ENCODE measurements at regions not wholly inside any gene's neighbourhood (a gene's known extent, or its start where the extent isn't known, plus 50 kb on each side); places are given as distances from the start of the nearest gene placed in this dataset.
"Not testable (repeated sequence)": the region's sequence is repeated elsewhere in the genome, so short reads cannot be mapped to it uniquely, and the experiment has no call there.

DNA sequence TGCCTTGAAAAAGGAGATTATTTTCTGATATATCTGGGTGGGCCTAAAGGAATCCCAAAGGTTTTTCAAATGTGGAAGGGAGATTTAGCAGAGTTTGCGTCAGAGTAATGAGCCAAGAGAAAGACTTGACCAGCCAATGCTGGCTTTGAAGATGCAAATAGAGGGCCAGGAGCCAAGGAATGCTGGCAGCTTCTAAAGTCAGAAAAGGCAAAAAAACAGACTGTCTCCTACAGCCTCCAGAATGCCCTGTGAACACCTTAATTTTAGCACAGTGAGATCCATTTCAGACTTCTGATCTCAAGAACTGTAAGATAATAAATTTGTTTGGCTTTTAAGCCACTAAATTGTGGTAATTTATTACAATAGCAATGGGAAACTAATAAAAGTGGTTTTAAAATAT is 122.6 kb upstream of the FREM1 start:
- no peak for DNase-seq

DNA sequence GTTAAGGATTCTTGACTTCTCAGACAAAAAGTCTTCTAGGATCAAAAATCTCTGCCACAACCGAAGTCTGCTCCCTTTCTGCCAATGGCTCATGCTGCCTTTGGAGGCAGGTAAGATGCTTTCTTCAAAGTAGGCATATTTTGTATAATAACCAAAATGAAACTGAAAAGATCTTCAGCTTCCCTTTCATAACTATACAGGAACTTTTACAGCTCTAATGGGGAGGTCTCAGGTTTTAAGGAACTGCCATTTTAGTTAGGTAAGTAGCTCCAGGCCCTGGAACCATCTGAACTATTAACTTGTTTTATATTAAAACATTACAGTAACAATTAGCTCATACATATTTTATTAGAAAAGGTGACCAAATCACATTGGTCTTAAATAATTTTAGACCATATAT is 110.9 kb upstream of the FREM1 start:
- no peak for DNase-seq

DNA sequence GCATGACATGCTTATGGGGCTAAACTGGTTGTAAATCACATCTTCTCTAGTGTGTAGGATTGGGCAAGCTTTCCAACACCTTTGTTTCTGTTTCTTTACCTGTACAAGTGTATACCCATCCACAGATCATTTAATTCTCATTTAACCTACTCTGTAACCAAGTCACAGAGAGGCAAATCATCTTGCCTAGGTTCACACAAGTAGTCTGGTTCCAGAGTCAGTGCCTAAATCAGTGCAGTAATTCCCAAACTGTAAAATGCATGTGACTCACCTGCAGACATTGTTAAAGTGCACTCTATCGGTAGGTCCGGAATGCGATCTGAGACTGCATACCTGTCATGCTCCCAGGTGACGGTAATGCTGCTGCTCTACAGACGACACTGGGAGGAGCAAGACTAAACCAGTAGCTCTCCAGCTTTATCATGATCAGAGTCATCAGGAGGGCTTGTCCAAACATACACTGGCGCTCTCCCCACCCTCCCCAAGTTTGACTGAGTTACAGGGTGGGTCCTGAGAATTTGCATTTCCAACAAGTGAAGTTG is 107.9 kb upstream of the FREM1 start:
- DNase-seq = no peak

DNA sequence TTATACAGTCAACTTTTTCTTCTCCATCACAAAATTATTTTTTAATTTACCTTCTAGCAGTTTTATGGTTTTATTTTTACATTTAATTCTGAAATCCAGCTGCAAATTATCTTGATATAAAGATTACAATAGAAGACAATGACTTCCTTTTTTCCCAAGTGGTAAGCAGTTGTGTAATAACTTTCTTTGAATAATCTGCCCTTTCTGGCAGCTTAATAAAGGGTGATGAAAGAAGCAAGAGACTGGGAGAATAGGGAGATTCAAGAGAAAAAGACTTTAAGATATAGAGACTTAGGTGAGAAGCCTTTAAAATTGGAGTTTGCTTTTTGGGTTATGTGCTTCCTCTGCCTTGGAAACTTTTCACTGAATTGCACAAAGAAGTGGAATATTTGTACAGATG is 100.4 kb upstream of the FREM1 start:
- no peak for DNase-seq

DNA sequence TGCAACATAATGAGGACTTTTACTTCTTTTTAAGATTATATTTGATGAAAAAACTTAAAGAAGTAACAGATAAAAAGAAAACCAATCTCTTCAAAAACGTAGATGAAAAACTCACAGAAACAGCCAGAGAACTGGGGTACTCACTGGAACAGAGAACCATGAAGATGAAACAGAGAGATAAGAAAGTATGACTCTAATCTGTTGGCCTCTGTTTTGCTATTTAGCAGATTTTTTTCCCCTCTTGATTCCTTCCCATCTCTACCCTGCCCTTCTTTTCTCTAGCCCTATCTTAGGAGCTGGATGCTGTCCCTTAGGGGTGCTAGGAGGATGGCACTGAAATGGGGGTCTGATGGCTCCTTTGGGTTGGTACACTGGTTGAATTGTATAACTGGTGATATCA is 97.5 kb upstream of the FREM1 start:
- no peak for DNase-seq

DNA sequence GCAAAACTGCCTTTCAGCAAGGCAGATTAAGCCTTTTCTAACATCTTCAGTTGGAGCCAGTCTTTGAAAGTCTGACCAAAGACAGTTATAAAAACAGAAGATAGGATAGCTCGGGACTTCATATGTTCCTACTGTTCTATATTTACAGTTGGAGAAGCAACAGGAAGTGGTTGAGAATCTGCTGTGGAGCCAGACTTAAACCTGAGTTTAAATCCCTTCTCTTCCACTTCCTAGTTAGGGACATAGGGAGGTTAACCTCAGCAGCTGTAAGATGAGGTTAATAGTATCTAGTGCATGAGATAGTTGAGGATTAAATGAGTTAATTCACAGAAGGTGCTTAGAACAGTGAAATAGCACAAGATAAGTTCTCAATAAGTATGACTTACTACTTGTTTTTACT is 84.5 kb upstream of the FREM1 start:
- DNase-seq = no peak

DNA sequence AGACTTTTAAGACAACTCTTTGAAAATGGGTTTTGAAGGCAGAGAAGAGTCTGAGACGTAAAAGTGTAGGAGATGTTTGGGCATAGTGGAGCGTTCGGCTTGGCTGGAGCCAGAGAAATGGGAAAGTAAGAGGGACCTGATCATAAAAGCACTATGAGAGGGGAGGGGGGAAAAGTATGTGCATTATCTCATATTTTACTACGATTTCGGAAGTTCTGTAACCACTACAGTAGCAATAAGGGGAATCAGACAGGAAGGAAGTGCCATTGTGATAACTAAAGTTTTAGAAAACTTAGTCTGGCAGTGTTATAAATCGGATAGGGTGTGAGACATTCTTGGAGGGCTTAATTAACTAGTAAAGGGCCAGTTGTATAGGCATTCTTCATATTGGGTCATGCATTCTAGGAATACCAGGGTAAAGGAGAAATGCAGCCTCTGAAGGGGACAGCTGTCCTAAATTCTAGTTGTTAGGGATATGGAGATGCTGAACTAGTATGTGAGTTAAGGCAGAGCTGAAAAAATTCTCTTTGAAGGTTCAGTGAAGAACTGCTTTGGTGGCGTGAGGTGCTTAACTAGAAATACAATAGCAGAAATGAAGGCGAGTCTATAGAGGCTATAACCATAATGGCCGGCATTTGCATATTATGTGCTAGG is 83.8 kb upstream of the FREM1 start:
- no peak for DNase-seq

DNA sequence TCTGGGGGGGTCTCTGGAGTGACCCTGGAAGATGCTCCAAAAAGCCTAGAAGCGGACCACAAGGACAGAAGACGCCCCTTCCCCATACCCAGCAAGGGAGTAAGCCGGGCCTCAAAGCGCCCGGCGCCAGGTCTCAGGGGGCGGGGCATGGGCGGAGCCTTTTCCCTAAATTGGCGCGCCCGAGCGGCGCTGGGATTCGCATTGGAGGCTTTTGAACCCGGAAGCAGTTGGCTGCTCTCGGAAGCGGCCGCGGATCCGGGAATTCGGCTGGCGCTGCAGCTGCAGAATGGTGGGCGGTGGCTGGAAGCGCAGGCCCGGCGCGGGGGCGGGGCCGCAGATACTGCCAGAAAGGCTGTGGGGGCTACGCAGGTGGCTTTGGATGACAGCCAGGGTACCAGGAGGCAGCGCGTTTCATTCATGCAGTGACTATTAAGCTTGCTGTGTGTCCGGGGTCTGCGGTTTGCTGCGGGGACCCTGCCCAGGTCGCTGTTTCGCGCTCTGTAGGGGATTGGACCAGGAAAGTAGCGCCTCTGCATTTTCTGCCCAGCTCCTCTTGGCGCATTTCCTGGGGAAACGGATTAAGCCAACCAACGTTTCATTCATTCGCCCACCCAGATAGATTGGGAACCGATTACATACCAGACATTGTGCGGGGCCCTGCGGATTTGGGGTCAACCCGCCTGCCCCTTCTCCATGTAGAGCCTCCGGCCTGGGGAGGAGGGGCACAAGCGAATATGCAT is 83.0 kb upstream of the FREM1 start:
- peak; percentile 86 for DNase-seq

DNA sequence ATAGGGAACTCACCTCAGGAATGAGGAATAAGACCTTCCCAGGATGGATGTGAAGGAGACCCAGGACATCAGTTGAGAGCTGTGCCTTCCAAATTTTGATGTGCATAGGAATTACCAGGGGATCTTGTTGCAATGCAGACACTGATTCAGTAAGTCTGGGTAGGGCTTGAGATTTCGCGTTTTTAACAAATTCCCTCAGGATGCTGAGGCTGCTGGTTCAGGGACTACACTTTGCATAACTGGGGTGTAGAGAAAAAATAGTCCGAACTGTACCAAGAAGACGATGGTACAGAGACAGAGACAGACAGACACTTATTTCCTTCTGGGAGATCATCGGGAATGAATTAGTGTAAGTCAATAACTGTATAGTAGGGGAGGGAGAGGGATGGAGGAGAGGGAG is 82.3 kb upstream of the FREM1 start:
- no peak for DNase-seq

DNA sequence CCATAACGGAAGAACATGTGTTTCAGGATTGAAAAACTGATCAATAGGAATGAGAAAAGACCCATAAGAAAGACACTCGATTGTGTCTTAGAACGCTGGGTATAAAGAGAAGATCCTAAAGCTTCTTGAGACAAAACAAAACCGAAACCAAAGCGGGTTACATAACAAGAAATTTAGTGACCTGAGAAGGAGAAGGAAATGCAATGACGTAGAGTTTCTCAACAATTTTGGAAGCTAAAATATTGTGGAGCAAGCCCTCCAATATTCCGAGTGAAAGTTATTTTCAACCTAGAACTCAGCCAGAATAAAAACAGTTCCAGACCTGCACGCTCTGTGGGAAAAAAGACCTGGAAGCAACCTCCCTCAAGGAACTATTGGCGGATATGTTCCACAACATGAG is 81.9 kb upstream of the FREM1 start:
- no peak for DNase-seq

DNA sequence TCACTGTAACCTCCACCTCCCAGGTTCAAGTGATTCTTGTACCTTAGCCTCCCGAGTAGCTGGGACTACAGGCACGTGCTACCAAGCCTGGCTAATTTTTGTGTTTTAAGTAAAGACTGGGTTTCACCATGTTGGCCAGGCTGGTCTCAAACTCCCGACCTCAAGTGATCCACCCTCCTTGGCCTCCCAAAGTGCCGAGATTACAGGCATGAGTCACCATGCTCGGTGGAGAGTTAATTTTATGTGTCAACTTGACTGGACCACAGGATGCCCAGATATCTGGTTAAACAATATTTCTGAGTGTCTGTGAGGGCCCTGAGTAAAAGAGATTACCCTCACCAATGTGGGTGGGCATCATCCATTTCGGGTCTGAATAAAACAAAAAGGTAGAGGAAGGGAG is 80.4 kb upstream of the FREM1 start:
- DNase-seq = not testable (repeated sequence)

DNA sequence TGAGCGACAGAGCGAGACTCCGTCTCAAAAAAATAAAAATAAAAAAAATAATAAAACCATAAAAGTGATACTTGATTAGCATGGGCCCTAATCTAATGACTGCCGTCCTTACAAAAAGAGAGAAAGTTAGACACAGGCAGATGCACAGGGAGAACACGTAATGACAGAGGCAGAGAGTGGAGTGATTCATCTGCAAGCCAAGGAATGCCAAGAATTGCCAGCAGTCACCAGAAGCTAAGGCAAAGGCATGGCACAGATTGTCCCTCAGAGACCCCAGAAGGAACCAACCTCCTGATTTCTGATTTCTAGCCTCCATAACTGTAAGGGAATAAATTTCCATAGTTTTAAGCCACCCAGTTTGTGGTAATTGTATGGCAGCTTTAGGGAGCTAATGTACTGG is 79.6 kb upstream of the FREM1 start:
- DNase-seq = no peak

DNA sequence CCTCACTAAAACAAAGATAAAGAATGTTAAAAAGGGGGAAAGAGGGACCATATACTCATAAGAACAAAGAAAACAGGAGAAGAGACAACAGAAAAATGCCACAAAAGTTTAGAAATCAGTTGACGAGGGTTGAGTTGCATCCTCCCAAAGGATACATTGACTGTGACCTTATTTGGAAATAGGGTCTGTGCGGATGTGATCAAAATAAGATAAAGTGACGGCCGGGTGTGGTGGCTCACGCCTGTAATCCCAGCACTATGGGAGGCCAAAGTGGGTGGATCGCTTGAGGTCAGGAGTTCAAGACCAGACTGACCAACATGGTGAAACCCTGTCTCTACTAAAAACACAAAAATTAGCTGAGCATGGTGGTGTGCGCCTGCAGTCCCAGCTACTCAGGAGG is 79.1 kb upstream of the FREM1 start:
- not testable (repeated sequence) for DNase-seq

DNA sequence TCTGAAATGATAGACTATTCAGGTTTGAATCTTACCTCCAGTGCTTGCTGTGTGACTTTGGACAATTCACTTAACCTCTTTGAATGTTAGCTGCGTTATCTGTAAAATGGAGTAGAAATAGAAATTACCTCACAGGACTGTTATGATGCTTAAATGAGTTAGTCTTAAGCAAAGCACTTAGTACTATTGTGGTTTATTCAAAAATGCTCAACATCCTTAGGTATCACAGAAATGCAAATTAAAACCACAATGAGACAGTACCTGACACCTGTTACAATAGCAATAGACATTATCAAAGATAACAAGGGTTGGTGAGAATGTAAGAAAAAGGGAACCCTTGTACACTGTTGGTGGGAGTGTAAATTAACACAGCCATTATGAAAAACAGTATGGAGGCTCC is 77.6 kb upstream of the FREM1 start:
- no peak for DNase-seq

DNA sequence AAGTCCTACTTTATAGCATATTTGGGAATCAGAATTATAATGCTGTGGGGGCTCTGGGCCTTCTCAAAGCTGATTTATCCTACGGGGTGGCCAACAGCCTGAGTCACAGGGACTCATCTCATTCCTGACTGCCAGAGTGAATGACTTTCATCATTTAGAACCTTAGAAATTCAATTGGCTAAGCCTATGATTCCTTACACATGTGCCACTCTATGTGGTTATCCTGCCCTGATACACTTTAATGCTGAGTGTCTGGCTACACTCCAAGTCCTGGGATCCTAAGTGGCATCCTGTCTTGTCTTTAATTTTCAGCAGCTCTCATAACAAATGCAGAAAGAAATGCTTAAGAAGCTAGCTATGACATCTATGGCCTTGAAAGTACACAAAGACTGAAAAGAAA is 75.2 kb upstream of the FREM1 start:
- no peak for DNase-seq

DNA sequence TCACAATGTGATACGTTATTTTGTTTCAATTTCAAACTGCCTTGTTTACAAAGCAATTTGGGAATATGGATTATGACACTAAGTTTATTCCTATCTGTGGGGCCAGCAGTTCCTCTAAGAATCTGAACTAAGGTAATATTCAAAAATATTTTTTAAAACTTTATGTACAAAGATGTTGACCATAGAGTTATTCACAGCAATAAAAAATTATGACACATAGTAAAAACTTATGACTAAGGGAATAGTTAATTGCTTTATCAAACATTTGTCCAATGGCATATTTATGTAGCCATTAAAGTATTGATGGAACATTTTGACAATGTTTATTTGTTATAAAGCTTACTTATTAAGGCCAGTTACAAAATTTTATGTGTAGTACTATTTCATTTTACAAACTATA is 73.4 kb upstream of the FREM1 start:
- no peak for DNase-seq

DNA sequence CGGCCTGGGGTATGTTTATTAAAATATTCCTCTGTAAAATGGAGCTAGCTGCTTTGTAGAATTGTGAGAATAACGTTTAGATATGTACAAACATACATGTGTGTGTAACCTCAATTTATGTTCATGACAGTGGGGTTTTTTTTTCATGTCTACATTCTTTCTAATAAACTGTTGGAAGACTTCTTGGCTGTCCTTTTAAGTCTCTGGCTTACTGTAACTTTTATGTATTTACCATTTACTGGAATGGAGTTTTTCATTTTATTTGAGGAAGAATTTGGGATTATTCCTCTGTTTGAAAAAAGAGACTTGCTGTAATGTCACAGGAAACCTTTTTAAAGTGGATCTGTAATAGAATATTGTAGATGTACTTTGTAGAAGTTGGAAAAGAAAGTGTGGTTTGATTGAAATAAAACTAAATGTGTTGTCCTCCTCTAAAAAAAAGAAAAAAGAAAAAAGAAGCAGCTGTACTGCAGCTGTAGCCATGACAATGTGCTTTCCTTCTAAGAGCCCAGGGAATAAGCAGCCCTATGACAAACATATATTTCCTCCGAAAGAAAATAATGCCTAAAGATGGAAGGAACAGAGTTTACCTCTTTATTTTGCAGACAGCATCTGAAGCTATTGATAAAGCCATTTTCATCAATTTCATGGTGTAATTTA is 71.2 kb upstream of the FREM1 start:
- DNase-seq = no peak

DNA sequence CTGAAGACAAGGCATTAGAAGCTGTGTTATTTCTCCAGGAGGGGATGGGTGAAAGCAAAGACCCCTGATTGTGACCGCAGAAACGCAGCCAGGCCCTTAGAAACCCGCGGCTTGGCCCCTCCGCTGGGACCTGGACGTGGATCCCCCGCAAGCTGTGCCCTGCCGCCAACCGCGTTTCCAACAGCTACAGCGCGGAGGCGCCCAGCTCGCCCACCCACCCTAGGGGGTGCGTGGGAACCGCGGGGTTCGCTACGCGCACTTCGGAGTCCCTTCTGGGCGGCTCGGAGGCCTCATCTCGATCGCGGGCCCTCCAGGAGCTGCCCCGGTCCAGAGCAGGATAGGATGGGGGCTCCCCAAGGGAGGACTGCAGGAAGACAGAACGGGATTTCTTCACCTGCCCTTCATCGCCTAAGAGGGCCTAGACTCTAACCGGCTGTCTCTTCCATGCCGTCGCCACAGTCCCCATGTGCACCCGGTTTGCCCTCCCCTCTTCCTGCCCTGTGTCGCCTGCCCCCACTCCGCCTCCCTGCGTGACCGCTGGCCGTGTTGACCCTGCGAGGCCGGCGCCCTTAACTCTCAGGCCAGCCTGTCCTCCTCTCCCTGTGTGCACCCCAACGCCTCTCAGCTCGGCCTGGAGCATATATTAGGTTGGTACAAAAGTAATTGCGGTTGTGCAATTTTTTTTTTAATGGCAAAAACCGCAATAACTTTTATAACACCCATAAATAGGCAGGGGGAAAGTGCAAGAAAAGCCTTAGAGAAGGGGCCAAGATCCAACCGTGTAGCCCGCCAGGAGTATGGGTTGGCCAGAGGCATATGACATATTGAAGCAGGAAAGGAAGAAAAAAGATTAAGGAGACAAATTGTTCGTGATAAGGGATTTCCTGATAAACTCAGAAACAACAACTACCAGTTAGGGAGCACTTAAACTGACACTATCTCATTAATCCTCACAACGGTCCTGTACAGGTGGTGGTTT is 68.1 kb upstream of the FREM1 start:
- DNase-seq = no peak

DNA sequence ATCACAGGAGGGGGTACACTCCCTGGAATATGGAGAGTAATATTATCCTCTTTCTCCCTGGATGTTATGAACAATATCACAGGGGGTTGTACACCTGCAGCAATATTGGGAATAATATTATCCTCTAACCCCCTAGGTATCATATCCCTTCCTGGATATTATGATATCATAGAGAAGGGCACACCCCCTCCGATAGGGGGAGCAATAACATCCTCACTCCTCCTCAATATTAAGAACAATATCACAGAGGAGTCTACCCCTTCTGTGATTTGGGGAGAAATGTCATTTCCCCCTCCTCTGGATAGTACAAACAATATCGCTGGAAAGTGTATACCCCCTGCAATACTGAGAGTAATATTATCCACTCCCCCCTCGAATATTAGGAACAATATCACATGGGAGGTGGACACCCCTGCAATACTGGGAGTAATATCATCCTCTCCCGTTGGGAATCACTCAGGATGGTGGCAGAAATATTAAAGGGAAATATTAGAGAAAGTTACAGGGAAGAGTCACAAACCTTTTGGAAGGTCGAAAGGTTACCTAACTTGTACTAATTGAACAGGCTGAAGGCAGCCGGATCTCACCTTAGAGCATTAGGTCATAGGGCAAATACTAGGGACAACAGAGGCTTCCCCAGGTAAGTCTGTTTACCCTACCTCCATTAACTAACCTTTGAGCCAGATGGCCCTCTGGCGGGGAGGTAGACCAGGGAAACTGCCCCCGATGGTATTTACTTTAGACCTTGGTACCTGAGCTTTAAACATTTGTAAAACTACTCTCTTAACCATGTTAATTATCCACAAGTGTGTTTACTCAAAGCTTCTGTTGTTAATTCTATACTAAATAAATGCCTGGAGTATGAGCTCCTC is 57.5 kb upstream of the FREM1 start:
- DNase-seq = no peak

DNA sequence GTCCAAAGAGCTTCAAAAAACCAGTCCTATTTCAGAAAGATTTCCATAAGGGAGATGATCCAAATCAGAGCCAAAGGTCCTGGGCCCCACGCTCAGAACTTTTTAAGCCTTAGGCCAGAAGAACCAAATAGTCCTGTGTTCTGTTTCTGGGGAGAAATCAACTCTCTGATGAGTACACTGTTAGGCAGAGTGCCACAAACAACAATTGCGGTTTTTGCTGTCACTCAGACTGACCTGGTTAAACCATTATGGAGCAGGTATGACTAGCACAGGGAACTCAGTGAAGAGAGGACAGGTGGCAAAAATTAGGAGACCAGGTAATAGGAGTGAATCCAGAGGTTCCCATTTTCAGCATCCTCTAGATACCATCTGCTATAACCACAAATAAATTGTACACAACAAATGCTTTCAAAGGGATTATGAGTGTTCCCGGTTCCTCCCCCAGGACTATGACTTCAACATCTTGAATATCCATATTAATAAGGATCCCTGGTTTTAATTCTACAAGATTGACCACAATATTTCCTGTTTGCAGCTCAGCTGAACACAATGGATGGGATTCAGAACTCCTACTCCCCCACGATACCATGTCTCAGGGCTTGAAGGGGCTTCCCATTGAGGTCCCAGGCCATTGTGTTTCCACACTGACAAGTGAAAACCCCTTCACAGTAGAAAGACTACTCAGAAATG is 52.1 kb upstream of the FREM1 start:
- DNase-seq = no peak

DNA sequence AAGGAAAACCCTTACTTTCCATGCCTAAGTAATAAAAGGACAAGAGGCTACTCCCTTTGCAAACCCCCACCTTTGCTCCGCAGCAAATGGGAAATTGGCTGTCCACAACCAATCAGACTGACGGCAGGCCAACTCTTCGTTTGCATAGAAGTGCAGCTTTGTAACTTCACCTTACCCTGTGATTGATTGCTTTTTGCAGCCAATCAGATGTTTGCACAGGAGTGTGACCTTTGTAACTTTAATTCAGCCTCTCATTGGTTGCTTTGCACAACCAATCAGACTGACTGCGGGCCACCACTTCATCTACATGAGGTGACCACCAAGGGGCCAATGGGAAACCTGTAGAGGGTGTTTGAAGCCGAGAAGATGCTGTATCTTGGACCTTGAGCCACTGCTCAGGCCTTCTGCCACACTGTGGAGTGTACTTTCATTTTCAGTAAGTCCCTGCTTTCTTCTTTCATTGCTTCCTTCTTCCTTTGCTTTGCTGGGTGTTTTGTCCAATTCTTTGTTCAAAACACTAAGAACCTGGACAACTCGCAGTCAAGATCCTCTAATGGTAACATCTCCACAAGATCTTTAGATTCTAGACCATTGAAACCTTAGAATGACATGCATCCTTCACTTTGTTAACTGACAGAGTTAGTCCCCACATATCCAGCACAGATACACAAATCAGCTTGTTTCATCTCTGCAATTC is 51.3 kb upstream of the FREM1 start:
- DNase-seq = no peak

All from NCI-H1694 (cell line).